H7 (cell line): ENCODE measurements at regions not wholly inside any gene's neighbourhood (a gene's known extent, or its start where the extent isn't known, plus 50 kb on each side); places are given as distances from the start of the nearest gene placed in this dataset.
"Not testable (repeated sequence)": the region's sequence is repeated elsewhere in the genome, so short reads cannot be mapped to it uniquely, and the experiment has no call there.

ENCODE experiments used
- DNase-seq: peaks from one replicate; pipeline ENCODE4 v3.0.0; 2012
- H3K27me3 ChIP-seq: 2 replicates; pipeline ENCODE4 v1.6.0; 2011; ENCODE audit warnings: mild to moderate bottlenecking, low read length; ENCODE audit not compliant: control insufficient read depth, insufficient read depth
- H3K36me3 ChIP-seq: replicated peaks from 2 replicates; pipeline ENCODE4 v1.5.1; 2011; ENCODE audit warnings: low read length; ENCODE audit not compliant: control insufficient read depth, insufficient read depth
- H3K4me3 ChIP-seq: 2 replicates; pipeline ENCODE4 v1.5.1; 2011; ENCODE audit warnings: low read depth, mild to moderate bottlenecking, control low read depth, low read length, moderate library complexity; ENCODE audit not compliant: insufficient read depth

DNA sequence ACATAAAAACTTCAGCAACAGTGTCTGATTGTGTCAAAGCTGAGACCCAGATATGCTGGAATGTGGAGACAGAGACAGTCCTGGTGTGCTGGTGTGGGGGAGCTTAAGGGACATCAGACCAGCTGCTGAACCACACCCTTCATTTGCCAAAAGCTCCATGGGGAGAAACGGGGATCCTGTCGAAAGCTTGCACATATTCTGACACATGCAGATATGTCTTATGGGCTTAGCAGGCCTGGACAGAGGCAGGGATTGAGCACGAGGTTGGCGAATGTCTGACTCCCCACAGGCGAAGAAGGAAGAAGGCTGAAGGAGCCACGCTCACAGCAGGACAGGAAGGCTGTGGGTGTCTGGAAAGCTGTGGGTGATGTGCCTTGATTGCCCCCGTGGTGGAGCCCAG lies 72.1 kb upstream of the ACSL1 start:
- no peak overlapping the region for H3K4me3 ChIP-seq
- DNase-seq: no peak
- H3K36me3 ChIP-seq: no peaks in the 10 kb centered on the region
- no peaks in the 10 kb centered on the region for H3K27me3 ChIP-seq

- no peak for DNase-seq
- no peak overlapping the region for H3K4me3 ChIP-seq
- no peaks in the 10 kb centered on the region for H3K36me3 ChIP-seq
- H3K27me3 ChIP-seq: no peaks in the 10 kb centered on the region
These were observed 73.0 kb upstream of the ACSL1 start for GRCh38 chr4:184898793-184899192.

DNA sequence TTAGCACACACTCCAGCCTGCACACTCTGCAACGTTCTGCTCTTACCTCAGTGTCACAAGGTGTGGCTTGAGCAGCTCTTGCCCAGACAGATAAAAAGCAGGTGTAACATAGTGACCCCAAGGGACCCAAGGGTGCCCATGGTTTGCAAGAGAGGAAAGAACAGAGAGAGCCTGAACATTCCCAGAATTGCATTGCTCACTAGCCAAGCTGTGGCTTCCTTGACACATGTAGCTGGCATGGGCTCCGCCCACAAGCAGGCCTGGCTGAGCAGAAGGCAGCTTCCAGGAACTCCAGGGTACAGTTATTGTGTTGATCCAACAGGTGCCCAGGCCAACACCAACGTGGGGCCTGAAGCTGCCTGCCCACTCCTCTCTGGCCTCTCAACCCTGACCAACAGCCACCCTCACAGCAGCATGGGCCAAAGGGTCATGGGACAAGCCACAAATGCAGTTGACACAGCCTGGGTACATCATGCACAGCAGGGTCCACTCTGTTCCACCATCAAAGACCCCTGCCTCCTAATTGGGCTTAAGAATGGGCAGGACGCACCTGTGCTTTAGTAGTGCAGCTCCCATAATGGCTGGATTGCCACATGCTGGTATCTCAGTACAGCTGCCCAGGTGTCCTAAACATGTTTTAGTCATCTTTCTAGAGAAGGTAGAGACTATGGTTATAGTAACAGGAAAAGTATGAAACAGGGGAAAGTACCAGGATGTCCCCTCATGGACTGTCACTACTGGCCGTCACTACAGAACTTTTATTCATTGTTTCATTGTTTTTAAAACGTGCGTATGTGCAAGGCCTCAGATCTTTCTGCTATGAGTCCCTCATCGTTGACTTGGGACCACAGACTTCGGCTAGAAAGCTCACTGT lies 73.7 kb upstream of the ACSL1 start:
- no peaks in the 10 kb centered on the region for H3K27me3 ChIP-seq
- no peak overlapping the region for H3K4me3 ChIP-seq
- no peak for DNase-seq
- H3K36me3 ChIP-seq: no peaks in the 10 kb centered on the region

DNA sequence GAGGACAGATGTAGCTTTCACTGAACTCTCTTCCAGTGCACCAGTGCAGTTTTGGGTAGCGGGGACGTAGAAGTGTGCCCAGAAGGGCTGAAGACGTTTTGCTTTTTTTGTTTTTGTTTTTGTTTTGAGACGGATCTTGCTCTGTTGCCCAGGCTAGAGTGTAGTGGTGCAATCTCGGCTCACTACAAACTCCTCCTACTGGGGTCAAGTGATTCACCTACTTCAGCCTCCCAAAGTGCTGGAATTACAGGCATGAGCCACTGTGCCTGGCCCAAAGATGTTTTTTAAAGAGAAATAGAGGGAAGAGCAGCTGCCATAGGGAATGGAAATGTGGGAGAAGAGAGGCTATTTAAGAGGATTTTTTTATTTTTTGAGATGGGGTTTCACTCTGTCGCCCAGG lies 74.4 kb upstream of the ACSL1 start:
- Histone ChIP-seq H3K27me3 (no peaks in the 10 kb centered on the region), H3K4me3 (no peak overlapping the region), H3K36me3 (no peaks in the 10 kb centered on the region)
- no peak for DNase-seq

DNA sequence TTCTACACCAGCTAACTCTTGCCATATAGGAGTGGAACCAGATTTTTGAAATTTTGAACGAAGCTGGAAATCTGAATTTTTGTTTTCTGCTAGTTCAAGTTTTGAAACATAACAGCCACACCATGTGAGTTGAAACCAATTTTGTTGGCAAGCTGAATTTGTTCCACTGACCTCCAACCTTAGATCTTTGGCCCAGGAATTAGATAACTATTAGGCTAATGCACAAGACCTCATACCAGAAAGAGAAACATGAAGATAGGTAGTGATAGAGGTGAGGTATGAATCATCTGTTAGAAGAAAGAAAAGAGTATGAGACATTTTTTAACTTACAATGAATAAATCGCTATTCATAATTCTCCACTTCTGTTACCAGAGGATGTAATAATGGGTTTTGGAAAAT lies 76.8 kb upstream of the ACSL1 start:
- Histone ChIP-seq H3K4me3 (no peak overlapping the region), H3K27me3 (no peaks in the 10 kb centered on the region), H3K36me3 (no peaks in the 10 kb centered on the region)
- DNase-seq: no peak

- no peak overlapping the region for H3K4me3 ChIP-seq
- no peak for DNase-seq
- H3K27me3 ChIP-seq: no peaks in the 10 kb centered on the region
- no peaks in the 10 kb centered on the region for H3K36me3 ChIP-seq
These were observed 80.8 kb upstream of the ACSL1 start for GRCh38 chr4:184906480-184907097.

DNA sequence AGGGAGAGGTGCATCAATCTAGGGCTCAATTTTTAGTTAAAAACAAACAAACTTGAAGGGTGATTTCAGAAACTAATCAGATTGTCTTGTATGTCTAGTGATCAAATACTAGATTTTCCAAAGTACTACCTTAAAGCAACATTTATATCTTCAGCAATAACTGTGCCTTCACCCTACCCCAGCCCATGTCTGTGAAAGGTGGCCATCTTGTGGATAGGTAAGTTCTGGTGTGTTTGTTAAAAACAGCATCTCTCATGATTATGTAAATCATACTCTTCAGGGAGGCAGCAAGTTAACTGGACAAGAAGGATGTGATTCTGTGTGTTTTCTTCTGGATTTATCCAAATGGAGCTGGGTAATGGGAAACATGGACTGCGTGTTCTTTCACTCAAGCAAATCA lies 81.4 kb upstream of the ACSL1 start:
- no peaks in the 10 kb centered on the region for H3K36me3 ChIP-seq
- no peak for DNase-seq
- H3K4me3 ChIP-seq: no peak overlapping the region
- H3K27me3 ChIP-seq: no peaks in the 10 kb centered on the region

GRCh38 chr4:184907810-184908209 lies 82.0 kb upstream of the ACSL1 start:
- Histone ChIP-seq H3K27me3 (no peaks in the 10 kb centered on the region), H3K36me3 (no peaks in the 10 kb centered on the region), H3K4me3 (no peak overlapping the region)
- no peak for DNase-seq

- Histone ChIP-seq H3K36me3 (no peaks in the 10 kb centered on the region), H3K27me3 (no peaks in the 10 kb centered on the region), H3K4me3 (no peak overlapping the region)
- DNase-seq: no peak
These were observed 85.5 kb upstream of the ACSL1 start for GRCh38 chr4:184911310-184911709.

- no peaks in the 10 kb centered on the region for H3K27me3 ChIP-seq
- H3K36me3 ChIP-seq: no peaks in the 10 kb centered on the region
- no peak for DNase-seq
- no peak overlapping the region for H3K4me3 ChIP-seq
These were observed 87.8 kb upstream of the ACSL1 start for GRCh38 chr4:184913356-184914143.

DNA sequence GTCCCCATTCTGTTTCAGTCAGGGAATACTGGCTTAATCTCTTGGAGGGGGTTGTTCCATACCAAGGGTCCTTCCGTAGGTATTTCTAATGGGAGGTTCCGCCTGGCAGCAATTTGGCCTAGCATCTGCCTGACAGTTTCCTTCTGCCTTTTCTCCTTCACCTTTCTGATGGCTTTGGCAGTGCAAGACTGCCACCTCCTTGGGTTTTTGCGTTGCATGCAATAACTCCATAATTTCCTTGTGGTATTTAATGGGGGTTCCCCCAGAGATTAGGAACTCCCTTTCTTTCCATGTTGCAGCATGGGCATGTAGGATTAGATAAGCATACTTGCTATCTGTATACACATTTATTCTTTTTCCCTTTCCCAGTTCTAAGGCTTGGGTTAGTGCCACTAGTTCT lies 93.0 kb upstream of the ACSL1 start:
- not testable (repeated sequence) for H3K27me3 ChIP-seq, H3K4me3 ChIP-seq, DNase-seq, H3K36me3 ChIP-seq

DNA sequence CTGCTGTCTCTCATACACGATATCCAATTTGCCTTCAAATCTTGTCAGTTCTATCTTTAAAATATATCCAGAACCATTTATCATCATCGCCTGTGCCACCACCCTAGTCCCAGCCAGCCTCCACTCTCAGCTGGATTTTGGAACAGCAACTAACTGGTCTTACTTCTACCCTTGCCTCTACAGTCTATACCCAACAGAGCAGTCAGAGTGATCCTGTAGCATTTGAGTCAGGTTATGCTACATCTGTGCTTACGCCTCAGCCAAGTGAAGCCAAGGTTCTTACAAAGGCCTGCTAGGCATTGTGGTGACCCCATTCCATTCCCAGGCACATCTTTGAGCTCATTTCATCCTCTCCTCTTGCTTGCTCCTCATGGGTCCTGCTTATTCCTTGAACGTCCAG lies 95.7 kb upstream of the ACSL1 start:
- no peaks in the 10 kb centered on the region for H3K36me3 ChIP-seq
- H3K27me3 ChIP-seq: no peaks in the 10 kb centered on the region
- DNase-seq: no peak
- H3K4me3 ChIP-seq: no peak overlapping the region

- Histone ChIP-seq H3K36me3 (no peaks in the 10 kb centered on the region), H3K4me3 (no peak overlapping the region), H3K27me3 (no peaks in the 10 kb centered on the region)
- DNase-seq: no peak
These were observed 96.0 kb upstream of the HELT start for GRCh38 chr4:184922301-184922700.

DNA sequence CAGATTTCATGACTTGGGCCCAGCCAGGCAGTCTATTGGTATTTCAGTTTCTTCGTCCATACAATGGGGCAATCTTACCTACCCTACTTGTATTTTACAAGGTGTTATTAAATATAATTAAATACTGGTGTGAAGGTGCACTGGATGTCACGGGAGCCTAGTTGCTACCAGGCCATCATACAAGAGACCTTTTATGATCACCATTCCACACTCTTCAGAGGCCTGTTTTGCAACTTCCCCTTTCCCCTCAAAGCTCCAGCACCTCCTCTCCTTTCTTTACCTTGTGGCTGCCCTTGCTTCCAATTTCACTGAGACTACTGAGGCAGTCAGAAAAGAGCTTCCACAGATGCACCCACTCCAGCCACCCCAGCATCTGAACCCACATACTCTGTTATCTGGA lies 93.8 kb upstream of the HELT start:
- H3K36me3 ChIP-seq: no peaks in the 10 kb centered on the region
- no peak for DNase-seq
- H3K4me3 ChIP-seq: no peak overlapping the region
- H3K27me3 ChIP-seq: no peaks in the 10 kb centered on the region

DNA sequence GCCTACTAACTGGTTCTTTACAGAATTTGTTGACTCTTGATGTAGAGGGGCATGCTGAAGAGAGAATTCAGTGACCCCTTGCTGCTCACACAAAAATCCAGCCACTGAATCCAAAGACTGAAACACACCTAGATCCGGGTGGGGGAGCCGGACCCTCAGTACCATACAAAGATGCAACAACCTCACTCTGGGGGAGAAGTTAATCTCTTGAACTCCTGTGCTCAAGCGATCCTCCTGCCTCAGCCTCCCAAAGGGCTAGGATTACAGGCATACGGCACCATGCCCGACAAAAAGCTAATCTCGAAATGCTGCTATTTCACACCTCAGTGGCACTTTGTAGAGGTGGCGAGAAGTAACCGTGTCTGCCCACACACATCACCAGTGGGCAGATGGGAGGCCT lies 88.8 kb upstream of the HELT start:
- no peak overlapping the region for H3K4me3 ChIP-seq
- H3K27me3 ChIP-seq: no peaks in the 10 kb centered on the region
- H3K36me3 ChIP-seq: no peaks in the 10 kb centered on the region
- no peak for DNase-seq
